ENCODE measurements at regions not wholly inside any gene's neighbourhood (a gene's known extent, or its start where the extent isn't known, plus 50 kb on each side); places are given as distances from the start of the nearest gene placed in this dataset.

DNA sequence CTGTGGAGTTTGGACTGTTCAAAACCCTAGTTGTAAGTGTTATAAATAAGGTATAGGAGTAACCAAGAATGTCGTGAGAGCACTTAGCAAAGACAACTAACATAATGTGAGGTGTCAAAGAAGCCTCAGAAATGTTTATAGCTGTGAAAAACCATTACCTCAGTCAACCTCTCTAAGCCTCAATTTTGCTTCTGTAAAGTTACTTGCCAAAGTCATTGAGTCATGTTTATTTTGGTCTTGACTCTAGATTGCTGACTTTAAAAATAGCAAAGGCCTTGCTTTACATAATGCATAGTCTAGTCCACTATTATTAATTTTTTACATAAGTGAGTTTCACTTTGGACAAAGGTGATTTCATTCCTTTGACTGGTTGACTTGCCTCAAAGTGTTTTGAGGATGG, 257.6 kb upstream of the CXXC4 start:
- DNase-seq = no peak
- in situ Hi-C loops (cut with MboI; ENCODE audit: low pct_unique_long_range_greater_than_20kb, low sequenced_read_pairs) = no loop called here

DNA sequence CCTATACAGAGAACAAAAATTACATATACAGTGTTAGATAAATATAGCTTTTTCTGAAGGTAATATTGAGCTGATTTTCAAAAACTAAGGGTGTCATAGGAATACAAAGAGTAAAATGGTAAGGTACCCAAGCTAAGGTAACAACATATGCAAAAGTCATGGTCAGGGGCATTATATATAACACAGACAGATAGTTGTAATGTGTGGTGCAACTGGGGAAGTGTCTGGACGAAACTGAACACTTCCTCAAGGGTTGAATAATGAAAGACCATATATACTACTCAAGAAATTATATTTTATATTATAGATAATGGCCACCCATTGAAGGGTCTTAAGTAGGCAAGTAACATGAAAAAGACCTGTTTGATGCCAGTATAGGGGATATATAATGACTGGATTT, 262.1 kb upstream of the CXXC4 start:
- in situ Hi-C loops (cut with MboI; ENCODE audit: low pct_unique_long_range_greater_than_20kb, low sequenced_read_pairs) = no loop called here
- DNase-seq = no peak

DNA sequence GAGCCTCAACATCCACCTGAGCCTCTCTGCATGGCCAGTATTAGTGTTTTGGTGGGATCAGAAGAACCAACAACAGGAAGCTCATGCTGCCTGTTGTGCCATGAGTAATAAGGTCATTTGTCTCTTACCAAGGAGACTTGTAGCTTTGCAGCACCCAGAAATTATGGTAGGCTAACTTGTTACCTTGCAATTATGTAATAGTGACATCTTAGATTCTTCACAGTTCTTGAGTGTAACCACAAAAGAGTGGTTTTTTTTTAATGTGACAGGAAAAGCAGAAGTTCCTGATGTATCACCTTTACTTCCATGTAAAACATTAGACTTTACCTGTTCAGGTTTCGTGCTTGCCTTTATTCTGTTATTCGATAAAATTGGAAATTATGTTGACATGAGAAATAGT, 263.9 kb upstream of the CXXC4 start:
- in situ Hi-C loops (cut with MboI; ENCODE audit: low pct_unique_long_range_greater_than_20kb, low sequenced_read_pairs) = no loop called here

DNA sequence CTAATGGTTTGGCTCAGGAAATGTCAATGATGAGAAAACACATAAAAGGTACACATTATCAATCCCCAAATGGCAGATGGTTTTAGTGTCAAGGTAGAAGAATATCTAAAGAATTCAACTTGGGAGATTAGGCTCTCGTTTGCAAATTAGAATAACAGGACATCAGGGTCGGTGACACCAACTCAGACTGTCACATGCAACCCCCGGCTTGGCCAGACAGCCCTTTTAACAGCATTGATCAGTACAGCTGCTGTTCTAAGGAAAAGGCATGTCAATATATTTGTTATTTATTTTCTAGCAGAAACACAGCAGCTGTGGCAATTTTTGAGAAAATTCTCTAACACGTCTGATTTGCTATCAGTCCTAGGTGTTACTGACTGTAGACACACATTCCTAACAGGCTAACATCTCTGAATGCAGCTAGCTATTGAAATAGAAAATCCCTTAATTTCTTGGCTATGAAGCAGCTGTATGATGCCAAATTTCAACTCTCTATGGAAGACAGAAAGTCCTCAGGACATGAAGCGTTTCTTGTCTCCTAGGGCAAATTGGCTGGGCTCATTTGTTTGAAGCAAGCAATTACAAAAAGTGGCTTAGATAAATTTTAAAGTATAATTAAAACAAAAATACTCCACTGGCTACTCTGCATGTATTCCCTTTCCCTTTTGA, 269.0 kb upstream of the CXXC4 start:
- in situ Hi-C loops (cut with MboI; ENCODE audit: low pct_unique_long_range_greater_than_20kb, low sequenced_read_pairs) = no loop called here
- no peak for DNase-seq

More for the DNA sequence above, 263.9 kb upstream of the CXXC4 start:
- DNase-seq = no peak

DNA sequence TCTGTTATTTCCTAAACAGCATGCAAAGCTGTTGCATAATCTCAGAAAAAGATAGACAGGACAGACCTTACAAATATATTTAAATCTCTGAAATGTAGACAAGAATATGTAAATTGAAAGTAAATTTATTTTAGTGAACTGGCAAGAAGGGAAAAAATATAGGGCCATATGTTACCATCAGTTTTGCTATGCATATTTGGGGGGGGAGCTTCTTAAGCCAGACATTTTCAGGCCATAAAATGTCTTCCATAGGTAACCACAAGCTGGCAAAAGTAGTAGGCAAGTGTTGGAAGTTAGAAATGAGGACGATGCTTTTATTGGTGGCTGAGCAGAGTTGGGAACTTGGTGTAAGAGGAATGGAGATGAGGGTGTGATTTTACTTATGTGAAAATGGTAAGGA, 272.0 kb upstream of the CXXC4 start:
- no peak for DNase-seq
- in situ Hi-C loops (cut with MboI; ENCODE audit: low pct_unique_long_range_greater_than_20kb, low sequenced_read_pairs) = no loop called here

DNA sequence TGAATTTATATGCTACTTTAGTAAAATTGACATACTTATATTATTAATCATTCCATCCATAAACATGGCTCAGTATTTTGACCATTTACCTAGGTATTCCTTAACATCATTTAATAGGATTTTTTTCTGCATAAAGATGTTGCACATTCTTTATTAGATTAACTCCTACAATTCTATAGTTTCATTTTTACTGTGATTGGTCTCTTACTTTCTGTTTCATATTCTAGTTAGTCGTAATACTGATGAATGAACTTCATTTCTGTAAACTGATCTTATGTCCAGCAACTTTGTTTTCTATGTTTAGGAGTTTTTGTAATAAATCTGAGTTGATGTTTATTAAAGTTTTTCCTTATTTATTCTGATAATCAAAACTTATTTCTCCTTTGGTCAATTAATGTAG, 278.2 kb upstream of the CXXC4 start:
- in situ Hi-C loops (cut with MboI; ENCODE audit: low pct_unique_long_range_greater_than_20kb, low sequenced_read_pairs) = no loop called here
- no peak for DNase-seq

DNA sequence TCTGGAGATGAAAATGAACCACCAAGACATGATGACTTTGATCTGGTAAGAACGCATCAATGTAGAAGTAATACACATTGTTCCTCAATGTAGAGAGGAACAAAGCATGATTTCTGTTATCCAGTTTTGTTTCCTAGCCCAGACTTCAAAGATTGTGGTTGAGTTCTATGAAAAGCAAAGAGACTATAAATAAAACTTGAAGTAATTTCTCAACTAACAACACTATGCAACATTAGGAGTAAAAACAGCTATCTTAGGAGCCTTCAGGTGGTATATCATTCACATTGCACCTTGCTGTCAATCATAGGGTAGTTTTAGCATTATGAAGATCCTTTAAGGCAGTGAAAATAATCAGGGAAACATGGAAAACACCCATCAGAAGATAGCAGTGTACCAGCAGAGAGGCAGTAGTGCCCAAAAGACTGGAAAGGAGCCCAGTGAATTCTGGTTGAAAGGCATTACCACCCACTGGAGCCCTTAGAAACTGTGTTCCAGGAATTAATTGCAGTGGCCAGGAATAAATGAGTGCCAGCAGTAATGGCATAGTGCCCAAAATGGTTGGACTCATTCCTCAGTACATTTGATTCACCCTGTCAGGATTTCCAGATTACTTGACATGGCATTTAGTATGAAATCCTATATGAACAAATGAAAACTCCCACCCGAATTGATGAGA, 300.7 kb upstream of the CXXC4 start:
- in situ Hi-C loops (cut with MboI; ENCODE audit: low pct_unique_long_range_greater_than_20kb, low sequenced_read_pairs) = no loop called here
- no peak for DNase-seq

DNA sequence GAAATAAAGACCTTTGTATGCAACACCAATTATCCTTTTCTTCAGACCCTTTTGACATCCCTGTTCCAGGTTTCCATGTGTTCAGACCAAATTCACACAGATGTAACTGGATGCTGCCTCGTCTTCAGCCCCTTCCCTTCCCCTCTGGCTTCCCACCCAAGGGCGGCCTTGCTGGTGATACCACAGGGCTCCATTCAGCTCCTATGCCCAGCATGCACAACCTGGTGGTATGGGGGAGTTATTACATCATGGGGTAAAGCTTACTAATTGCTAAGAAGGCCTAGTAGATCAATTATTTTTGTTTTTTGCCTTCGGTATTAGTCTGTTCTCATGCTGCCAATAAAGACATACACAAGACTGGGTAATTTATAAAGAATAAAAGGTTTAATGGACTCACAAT, 317.0 kb upstream of the CXXC4 start:
- in situ Hi-C loops (cut with MboI; ENCODE audit: low pct_unique_long_range_greater_than_20kb, low sequenced_read_pairs) = no loop called here

DNA sequence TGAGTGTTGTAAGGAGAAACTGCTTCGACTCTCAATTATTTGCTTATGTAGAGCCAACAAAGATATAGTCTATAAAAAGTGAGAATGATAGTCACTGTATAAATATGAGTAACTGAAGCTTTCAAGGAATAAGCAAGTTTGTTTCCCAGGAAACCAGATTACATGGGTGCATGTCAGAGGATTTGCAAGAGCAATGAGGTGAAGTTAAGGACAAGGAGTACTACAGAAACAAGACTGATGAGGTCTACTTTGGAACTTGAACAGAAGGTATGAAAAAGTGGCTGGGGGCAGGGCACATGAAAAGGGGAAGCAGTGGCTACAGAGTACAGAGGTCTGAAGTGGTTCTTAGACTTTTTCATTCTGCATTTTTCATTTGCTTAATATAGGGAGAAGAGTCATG, 321.0 kb upstream of the CXXC4 start:
- DNase-seq = peak; percentile 11
- in situ Hi-C loops (cut with MboI; ENCODE audit: low pct_unique_long_range_greater_than_20kb, low sequenced_read_pairs) = no loop called here

More for the DNA sequence above, 317.0 kb upstream of the CXXC4 start:
- DNase-seq = no peak

DNA sequence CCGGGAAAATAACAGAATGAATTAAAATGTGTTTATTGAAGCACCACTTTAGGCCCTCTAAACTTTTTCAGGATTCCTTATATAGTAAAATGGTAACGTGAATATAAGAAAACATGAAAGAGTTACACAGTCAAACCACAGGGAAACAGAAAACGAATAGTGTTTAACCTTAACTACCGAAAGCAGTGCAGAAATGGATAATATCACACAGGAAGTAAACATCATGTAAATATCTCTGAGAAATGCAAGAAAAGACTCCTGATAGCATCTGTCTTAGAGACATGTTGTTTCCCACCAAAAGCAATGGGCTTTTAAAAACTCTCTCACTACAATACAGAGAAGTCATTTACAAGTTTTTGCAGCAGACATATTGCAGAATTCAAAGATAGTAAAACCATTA, 323.9 kb upstream of the CXXC4 start:
- in situ Hi-C loops (cut with MboI; ENCODE audit: low pct_unique_long_range_greater_than_20kb, low sequenced_read_pairs) = no loop called here
- DNase-seq = no peak

DNA sequence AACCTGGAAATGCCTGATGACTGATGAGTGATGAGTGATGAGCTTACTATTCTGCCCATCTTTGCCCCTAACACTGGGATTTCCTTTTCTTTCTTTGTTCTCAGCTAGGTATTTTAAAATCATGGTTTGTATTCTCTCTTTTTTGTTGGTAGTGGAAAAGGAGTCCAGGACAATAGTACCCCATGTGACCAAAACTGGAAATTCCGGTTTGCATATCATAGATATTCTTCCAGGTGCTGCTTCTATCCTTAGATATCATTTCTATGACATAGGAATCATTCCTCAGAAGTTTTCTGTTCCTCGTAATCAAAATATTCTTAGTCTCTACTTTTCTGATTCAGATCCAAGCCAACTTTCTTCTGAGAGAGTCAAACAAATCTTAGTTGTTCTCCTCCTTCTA, 320.5 kb upstream of the TET2 start:
- in situ Hi-C loops (cut with MboI; ENCODE audit: low pct_unique_long_range_greater_than_20kb, low sequenced_read_pairs) = no loop called here
- no peak for DNase-seq

DNA sequence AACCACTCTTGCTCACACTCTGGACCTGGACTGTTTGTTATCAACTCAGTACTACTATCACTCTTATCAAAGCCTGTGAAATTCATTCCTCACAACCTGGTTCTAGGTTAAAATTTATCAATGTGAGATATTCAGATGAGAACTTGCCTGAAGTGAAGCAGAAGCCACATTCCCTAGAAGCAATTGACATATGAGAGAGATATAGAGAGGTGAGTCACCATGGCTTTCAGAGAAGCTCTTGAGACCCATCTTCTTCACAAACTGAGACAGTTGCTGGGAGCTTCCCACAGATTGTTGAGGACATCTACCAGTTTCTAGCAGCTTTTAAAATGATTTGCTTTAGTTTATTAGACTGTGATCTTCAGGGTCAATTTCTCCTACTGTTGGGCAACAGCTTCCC, 316.9 kb upstream of the TET2 start:
- no peak for DNase-seq
- in situ Hi-C loops (cut with MboI; ENCODE audit: low pct_unique_long_range_greater_than_20kb, low sequenced_read_pairs) = no loop called here

DNA sequence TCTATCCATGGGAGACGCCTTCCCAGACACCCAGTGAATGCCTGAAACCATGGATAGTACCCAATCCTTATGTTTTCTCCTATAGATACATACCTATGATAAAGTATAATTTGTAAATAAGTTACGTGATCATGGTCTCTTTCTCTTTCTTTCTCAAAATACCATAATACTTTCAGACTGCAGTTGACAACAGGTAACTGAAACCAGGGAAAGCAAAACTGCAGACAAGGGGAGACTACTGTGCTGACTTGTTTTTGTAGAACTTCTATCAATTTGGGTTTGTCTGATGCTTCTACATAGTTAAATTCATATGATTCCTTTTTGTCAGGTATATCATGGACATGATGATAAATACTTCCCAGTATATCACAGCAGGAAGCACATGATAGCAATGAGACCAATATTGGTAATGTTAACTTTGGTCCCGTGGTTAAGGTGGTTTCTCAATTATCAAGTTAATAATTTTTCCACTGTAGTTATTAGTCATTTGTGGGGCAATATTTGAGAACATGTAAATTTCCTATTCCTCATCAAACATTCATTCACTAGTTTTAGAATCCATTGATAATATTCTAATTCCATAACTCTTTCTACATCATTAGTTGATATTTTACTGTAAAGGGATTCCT, 298.0 kb upstream of the TET2 start:
- in situ Hi-C loops (cut with MboI; ENCODE audit: low pct_unique_long_range_greater_than_20kb, low sequenced_read_pairs) = no loop called here

DNA sequence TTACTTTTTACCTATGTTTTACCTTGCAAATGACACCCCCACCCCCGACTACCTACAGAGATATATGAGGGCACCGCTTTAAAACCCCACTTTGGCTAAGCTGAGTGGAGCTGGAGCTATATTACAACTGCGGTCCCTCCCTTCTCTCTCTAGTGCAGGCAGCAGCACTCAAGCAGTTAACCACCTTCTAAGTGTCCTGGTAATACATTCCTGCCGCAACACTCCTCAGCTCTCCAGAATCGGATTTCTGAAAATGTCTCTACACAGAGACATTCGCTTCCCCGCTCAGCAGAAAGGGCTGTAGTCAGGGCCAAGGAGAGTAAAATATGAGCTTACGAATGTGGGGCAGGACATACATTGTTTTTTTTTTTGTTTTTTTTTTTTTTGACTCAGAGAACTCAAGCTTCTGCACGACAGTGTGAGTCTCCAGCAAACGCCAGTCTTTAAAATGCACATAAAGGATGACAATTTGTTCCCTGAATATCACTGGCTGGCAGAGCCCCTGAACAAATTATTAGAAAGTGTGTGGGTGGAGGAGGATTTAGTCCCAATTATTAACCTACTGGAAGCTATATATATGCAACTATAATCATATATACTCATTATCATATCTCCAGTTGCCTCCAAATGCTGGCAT, 287.0 kb upstream of the TET2 start:
- in situ Hi-C loops (cut with MboI; ENCODE audit: low pct_unique_long_range_greater_than_20kb, low sequenced_read_pairs) = no loop called here
- no peak for DNase-seq

More for the DNA sequence above, 298.0 kb upstream of the TET2 start:
- no peak for DNase-seq

DNA sequence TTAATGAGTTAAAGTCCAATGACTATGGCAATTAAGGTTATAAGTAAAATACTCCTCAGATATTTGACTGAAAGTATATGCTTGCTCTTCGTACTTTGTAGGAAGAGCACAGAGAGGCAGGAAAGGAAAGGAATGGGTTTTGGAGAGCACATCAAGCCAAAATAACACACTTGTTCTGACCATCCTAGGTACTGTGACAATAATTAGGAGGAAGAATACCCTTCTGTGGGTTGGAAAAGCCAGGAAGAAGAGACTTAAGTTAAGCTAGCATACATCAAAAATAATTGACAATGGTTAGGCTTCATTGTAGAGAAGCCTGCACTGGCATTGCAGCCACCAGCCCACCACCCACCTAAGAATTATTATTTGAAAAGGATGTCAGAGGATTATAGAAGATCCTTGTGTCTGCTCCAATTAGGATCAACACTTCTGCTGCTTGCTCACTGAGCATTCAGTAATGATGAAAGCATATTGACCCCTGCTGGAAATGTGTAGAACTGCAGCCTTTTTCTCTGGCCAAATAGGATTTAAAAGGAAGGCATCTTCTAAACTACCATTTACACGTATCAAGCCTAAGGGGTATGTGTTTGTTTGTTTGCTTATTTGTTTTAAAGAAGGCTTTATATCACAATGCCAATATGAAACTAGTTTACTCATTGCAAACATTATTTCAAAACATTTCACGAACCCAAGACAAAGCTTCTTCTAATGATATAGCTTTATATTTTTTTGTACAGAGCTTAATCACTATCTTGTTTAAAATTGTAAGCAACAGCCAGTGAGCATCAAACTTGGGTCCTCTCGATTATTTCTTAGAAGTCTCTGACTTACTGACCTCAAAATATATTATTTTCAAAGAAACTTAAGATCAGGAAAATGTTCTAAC, 286.2 kb upstream of the TET2 start:
- DNase-seq = peak; percentile 78
- in situ Hi-C loops (cut with MboI; ENCODE audit: low pct_unique_long_range_greater_than_20kb, low sequenced_read_pairs) = no loop called here

DNA sequence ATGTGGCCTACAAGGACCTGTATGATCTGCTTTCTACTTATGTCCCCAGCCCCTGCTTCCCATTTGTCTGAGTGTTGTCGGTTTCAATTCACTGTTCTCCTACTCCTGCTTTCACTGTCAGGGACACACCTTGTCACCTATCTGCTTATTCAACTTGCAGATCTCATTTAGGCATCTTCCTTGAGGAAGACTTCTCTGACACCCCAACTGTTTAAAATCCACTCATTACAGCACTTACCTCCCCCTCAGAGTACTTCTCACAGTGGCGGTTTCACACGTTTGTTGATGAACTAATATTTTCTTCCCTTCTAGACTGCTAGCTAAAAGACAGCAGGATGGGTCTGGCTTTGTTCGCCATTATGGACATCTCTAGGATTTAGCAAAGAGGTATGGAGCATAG, 279.9 kb upstream of the TET2 start:
- no peak for DNase-seq
- in situ Hi-C loops (cut with MboI; ENCODE audit: low pct_unique_long_range_greater_than_20kb, low sequenced_read_pairs) = no loop called here

DNA sequence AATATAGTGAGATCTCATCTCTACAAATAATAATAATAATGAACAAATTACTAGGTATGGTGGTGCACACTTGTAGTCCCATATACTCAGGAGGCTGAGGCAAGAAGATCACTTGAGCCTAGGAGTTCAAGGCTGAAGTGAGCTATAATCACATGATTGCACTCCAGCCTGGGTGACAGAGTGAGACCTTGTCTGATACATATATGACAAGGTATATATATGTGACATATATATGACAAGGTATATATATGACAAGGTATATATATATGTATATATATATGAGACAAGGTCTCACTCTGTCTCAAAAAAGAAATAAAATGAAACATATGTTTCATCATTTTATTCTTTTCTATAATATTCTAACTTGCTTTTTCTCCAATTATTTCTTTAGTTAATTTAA, 278.1 kb upstream of the TET2 start:
- in situ Hi-C loops (cut with MboI; ENCODE audit: low pct_unique_long_range_greater_than_20kb, low sequenced_read_pairs) = no loop called here
- no peak for DNase-seq

DNA sequence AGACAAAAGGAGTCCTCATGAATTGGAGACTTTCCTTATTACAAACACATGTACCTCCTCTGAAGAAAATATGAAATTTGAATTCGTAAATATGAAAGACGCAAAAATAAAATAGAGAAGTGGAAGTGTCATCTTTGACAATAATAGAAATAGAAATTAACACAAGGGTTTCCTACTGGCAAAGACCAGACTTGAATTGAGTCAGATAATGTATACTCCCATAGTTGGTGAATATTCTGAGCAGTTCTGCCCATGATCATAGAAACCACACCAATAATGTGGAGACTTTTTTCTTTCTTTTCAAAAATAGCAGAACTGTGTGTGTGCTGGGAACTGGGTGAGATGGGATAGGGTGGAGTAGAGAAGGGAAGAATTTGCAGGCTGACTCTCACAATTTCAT, 277.7 kb upstream of the TET2 start:
- DNase-seq = no peak
- in situ Hi-C loops (cut with MboI; ENCODE audit: low pct_unique_long_range_greater_than_20kb, low sequenced_read_pairs) = no loop called here

DNA sequence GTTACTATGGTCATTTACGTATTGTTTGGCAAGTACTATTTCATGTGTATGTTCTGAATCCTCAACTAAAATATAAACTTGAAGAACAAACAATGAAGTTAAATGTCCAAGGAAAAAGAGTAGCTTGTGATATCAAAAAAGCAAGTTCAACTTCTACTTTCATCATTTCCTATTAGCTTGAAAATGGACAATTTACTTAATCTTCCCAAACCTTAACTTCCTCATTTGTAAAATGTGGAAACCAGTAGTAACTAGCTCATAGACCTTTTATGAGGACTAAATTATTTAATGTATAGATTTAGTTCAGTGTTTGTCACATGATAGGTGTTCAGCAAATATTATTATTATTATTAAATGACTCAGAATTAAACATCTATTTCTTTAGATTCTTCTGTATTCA, 276.8 kb upstream of the TET2 start:
- in situ Hi-C loops (cut with MboI; ENCODE audit: low pct_unique_long_range_greater_than_20kb, low sequenced_read_pairs) = no loop called here

More for the DNA sequence above, 276.8 kb upstream of the TET2 start:
- DNase-seq = no peak
